Cardiac fibroblast (primary cell): ENCODE measurements at regions not wholly inside any gene's neighbourhood (a gene's known extent, or its start where the extent isn't known, plus 50 kb on each side); places are given as distances from the start of the nearest gene placed in this dataset.

Experiments used
- DNase-seq, 2 donors: peaks; one replicate each; pipeline versions ENCODE4 v3.0.0 to v3.0.0-alpha.2; 2010; ENCODE audit warnings: low read depth in 2 of 2
- H3K4me3 ChIP-seq, 2 donors: replicated peaks in 1 of 2; 1 replicate in 1 of 2; 2 replicates in 1 of 2; pipeline ENCODE4 v1.5.1; 2011; ENCODE audit warnings: low read depth in 2 of 2, low read length in 2 of 2, mild to moderate bottlenecking in 2 of 2, moderate library complexity in 1 of 2
- TF ChIP-seq, protein P1 (sequence below): IDR thresholded peaks from one replicate; pipeline ENCODE4 v1.5.1; 2011; ENCODE audit warnings: low read depth, mild to moderate bottlenecking, low read length, inconsistent platforms

DNA sequence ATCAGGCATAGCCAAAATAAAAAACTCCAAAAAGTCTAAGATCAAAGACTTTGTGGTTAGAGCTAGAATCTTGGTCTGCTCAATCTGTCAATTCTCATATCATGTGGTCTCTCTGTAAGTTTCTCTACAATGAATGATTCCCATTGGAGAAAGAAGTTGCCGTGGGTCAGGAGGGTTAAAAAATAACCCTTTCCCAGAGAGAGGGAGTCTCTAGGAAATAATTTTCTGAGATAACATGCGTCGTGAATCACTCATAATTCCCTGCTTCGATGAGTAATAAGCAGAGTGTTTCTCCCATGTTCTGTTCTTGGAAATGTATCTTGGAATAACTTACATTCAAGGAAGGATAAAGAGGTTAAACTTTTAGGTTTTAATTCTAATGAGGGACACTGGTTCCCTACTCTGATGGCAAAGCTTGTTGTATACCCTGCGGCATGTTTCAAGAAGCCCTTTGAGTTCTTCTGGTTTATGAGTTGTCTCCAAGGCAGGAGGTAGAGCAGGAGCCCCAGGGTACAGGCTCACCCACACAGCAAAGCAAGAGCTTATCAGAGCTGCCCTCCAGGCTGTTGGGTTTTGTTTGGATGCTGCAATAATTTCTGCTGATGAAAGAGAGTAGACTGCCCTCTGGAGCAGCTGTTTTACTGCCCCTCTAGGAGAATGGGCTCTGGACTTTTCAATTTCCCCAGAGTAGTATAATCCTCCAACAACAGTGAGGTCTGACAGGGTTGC is 599.1 kb downstream of the QKI start:
- no peak overlapping the region for H3K4me3 ChIP-seq
- TF ChIP-seq, protein P1, sequence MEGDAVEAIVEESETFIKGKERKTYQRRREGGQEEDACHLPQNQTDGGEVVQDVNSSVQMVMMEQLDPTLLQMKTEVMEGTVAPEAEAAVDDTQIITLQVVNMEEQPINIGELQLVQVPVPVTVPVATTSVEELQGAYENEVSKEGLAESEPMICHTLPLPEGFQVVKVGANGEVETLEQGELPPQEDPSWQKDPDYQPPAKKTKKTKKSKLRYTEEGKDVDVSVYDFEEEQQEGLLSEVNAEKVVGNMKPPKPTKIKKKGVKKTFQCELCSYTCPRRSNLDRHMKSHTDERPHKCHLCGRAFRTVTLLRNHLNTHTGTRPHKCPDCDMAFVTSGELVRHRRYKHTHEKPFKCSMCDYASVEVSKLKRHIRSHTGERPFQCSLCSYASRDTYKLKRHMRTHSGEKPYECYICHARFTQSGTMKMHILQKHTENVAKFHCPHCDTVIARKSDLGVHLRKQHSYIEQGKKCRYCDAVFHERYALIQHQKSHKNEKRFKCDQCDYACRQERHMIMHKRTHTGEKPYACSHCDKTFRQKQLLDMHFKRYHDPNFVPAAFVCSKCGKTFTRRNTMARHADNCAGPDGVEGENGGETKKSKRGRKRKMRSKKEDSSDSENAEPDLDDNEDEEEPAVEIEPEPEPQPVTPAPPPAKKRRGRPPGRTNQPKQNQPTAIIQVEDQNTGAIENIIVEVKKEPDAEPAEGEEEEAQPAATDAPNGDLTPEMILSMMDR, result no peak
- peak in 1 of 2 donors; percentile 13 for DNase-seq

DNA sequence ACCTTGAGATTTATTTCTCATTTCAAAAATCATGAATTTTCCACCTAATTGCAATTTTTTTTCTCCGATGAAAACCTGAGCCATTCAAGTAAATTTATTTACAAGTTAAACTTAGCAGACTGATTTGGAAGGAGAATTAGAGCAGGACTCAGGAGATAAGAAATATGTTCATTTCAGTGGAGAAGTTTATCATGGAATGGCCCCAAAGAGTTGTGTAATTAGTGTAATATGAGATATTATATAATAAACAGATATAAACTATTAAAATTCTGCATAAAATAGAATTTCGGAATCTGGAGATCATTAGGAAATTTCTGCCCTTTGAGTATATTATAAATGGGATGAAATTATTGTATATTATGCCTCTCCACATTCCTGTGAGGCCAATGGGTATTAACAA is 596.8 kb downstream of the QKI start:
- H3K4me3 ChIP-seq, result no peak overlapping the region
- TF ChIP-seq, protein P1, result no peak
- no peak for DNase-seq

DNA sequence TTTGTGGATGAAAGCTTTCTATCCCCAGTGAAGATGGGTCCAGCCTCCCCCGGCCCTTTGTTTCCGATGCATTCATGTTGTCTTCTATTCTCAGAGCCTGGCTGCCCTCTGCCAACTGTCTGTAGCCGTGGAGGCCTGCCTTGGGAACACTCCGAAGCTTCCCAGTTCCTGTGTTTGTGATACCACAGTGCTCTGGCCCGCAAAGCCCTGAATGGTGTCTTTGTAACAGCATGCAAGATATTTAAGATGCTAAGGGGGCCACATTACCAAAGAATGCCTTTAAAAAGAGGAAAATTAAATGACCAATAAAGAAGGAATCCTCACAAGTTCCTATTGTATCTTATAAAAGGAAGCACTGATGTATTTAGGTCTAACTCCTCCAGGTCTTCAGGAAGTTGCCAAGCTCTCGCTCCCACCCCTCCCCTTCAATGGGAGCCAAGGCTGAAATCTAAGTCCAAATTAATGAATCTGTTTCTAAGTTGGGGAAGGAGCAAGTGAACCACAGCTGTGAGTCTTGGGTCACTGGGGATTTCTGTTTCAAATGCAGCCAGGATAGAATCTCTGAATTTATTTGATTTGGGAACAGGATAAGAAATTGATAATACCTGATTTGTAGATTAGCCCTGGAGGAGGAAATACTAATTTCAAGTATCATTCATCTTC is 596.1 kb downstream of the QKI start:
- peak in 1 of 2 donors; percentile 5 for DNase-seq
- TF ChIP-seq, protein P1, result no peak
- no peak overlapping the region for H3K4me3 ChIP-seq

DNA sequence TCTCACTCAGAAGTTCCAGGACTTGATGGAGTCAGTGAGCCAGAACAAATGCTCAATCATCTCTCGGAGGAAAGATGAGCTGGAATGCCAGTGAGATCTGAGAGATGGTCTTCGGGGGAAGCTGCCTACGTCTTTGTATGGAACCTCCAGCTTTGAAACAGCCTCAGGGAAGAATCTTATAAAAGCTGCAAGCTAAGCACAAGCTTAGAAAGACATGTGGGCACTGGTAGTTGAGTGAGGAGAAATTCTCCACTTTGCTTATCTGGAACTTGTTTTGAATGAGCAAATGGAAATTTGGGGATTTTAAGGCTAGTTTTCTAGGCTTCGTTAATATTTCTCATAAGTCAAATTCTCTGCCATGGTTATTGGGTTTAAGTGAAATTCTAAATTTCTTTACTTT is 594.4 kb downstream of the QKI start:
- no peak for DNase-seq
- TF ChIP-seq, protein P1, result no peak
- H3K4me3 ChIP-seq, result no peak overlapping the region

DNA sequence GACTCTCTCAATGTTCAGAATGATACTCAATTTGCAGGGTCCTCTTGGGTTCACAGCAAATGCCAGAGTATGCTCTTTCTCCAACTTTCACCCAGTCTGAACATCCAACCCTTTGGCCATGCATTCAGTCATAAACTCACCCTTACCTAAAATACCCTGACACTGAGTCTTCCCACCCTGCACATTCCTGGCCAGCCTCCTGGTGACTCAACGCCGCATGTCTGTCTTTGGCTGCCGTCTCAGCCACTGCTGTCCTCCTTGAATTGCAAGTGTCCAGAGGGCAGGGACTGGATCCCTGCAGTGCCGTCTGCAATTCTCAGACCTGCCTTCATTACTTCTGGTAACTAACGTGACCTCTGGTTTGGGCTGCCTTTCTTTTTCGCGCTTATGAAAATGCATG is 593.4 kb downstream of the QKI start:
- H3K4me3 ChIP-seq, result no peak overlapping the region
- TF ChIP-seq, protein P1, result no peak
- no peak for DNase-seq

DNA sequence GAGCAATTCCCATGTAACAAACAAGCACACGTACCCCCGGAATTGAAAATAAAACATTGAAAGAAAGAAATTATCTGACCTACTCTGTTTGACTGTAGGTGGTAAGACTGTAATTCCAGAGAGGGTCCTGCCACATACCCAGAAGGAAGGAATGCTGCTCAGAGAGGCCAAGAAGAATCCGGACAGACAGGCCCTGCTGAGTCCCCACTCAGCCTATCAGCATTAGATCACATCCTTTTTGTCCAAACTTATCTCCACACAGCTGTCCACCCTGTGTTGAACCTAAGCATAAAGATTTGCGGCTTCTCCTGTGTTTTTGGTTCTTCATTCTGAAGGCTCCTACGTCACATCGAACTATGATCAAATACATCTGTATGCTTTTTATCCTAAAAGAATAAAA is 591.9 kb downstream of the QKI start:
- H3K4me3 ChIP-seq, result no peak overlapping the region
- TF ChIP-seq, protein P1, result no peak
- no peak for DNase-seq
